ENCODE measurements at regions not wholly inside any gene's neighbourhood (a gene's known extent, or its start where the extent isn't known, plus 50 kb on each side); places are given as distances from the start of the nearest gene placed in this dataset.
"Not testable (repeated sequence)": the region's sequence is repeated elsewhere in the genome, so short reads cannot be mapped to it uniquely, and the experiment has no call there.

DNA sequence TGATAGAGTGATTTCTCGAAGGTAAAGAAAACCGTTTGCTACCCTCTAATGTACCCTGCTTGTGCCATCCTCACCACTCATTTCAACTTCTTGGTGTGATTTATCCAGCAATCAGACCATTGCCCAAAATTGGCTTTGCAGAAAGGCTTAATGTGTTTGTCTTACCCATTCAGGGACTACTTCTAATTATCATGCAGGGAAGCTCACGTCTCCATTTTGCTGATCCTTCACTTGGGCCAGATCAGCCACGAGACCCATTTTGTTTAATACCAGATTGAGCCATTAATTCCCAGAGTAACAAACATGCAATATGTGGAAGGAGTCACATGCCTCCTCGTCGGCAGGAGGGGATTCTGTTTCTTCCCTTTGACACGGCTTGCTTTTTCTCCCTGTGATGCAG lies 51.1 kb upstream of the CRY1 start:
- no peak for DNase-seq (ENCODE audit: low read depth)

DNA sequence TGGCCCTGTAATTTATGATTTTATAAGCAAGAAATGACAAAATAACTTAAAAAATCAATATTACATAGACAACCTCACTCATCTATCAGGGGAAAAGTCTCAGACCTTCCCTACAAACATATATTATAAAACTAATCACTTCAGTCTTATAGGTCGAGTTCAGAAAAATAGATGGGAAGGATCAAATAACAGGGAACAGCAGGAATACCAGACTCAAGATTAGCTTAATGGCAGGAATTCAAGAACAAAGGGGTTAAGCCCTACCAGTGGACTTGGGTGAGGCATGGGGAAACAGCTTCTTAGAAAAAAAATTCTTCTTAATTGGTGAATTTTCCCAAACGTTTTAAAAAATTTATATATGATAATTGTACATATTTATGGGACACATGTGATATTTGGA lies 51.6 kb upstream of the CRY1 start:
- DNase-seq (ENCODE audit: low read depth), result no peak

DNA sequence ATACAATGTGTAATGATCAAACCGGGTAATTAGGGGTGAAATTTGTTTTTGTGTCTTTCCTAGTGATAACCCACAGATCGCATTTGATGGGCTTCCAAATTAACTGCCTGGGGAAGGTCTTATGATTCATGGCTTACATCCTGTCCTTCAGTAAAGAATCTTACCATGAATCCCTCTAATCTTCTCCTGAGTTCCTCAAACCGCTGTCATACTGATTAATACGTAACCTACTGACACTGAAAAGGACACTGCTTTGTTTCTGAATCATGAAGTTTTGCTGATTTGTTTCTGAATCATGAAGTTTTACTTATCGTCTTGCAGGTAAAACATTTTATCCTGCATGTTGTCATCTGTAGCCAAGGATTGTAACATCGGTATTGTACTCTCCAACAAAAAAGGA lies 52.0 kb upstream of the CRY1 start:
- DNase-seq (ENCODE audit: low read depth), result no peak

DNA sequence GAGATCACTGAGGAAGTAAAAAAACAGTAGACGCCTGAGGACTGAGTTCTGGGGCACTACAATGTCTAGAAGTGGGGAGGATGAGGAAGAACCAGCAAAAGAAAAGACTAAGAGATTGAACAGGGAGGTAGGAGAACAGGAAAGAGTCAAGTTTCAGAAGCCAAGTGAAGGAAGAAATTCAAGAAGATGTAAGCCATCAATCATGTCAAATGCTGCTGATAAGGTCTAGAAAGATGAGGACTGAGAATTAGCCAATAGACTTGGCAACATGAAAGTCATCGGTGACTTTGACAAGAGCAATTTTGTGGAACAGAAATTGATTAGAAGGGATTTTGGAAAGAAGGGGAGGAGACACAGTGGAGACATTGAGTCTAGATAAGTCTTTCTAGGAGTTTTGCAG lies 54.8 kb upstream of the CRY1 start:
- DNase-seq (ENCODE audit: low read depth), result no peak

DNA sequence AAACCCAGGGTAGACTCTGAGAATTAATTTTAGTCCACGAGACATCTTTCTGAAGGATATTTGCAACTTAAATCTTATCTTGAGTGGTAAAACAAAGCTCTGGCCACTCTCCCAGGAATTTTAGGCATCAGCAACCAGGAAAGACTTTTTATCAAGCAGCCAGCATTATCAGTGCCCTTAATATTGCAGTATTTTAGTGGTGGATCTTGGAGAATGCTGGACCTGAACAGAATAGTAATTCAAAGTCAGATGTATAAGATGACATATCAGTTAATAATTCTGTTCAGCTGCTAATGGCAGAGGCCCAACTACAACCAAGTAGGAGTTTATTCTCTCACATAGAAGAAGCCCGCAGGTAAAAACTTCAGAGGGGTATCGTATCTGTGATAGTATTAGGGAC lies 59.0 kb upstream of the CRY1 start:
- DNase-seq (ENCODE audit: low read depth), result no peak

DNA sequence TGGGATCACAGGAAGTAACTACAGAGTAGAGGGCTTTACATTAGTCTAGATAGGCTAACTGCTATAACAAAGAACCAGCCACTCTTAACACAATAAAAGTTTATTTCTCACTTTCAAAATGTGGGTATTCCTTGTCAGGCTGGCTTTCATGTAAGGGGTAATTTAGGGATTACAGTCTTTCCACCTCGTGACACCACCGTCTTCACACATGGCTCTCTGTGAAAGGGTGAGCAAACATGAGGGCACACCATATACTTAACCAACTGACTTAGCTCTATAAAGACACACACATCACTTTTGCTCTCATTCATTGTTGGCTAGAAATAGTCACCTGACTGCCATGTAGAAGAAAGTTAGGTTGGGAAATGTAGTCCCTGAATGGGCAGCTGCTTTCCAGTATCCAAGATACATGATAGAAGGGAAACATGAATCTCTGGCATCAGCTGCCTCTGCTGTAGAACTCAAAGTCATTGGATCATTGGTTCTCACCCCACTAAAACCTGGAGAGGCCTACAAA lies 66.1 kb upstream of the CRY1 start:
- no peak for DNase-seq (ENCODE audit: low read depth)

DNA sequence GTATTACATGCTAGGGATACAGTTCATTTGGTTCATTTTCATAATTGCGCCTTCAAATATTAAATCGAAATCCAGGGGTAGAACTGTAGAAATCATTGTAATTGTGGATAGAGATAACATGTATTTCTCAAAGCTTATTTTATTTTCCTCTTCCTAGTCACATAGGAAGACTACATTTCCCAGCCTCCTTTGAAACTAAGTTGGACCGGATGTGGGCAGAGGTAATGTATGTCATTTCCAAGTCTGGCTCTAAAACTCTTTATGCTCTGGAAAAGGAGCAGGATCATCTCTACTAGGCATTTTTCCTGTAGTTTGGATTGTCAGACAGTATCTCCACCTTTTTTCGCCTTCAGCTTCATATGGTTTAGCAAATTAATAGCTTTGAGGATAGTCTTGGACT lies 70.1 kb upstream of the CRY1 start:
- no peak for DNase-seq (ENCODE audit: low read depth)

DNA sequence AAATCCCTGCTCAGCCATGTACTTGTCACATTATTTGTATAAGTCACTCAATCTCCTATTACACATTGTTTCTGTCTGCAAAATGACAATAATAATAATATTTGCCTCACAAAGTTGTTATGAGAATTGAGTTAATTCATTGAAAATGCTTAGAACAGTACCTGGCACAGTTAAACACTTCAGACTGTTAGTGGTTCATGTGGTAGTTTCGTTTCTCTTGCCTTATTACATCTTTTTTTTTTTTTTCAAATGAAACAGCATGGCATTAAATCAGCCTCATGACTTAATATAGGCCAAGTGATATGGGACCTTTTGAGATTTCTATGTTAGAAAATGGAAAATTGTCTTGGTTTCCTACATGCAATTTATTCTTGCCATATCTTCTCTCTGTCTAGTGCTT lies 71.0 kb upstream of the CRY1 start:
- no peak for DNase-seq (ENCODE audit: low read depth)

DNA sequence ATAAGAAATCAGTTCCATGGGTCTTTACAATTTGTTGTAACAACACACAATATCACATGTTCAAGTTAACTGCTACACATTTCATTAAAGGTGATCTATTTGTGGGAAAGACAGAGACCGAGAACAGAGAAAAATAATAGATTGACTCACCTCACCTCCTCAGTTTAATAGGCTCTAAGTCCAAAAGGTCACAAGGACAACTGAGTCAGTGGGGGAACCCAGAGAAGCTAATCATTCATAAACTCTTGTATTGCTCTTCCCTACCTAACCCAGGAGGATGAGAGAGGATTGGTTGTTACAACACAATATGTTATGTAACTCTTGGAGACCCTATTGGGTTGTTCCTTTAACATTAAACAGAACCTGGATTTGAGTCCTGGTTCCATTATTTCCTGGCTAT lies 72.2 kb upstream of the CRY1 start:
- DNase-seq (ENCODE audit: low read depth), result no peak

DNA sequence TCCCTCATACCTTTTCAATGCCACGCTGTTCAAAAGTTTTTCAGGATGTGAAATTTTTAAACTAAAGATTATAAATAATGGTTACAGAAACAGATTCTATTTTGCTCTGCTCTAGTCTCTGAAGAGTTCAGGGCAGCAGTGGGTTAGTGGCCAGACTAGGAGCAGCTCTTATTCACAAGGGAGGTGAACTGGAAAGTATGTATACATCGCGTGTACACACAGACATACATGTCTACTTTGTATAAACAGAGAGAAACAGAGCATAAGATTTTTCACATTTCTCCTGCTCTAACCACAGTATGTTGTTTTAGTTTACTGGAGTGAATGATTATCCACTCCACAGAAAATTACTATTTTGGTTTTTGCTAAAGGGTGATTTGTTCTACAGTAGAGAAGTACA lies 74.4 kb upstream of the CRY1 start:
- no peak for DNase-seq (ENCODE audit: low read depth)

DNA sequence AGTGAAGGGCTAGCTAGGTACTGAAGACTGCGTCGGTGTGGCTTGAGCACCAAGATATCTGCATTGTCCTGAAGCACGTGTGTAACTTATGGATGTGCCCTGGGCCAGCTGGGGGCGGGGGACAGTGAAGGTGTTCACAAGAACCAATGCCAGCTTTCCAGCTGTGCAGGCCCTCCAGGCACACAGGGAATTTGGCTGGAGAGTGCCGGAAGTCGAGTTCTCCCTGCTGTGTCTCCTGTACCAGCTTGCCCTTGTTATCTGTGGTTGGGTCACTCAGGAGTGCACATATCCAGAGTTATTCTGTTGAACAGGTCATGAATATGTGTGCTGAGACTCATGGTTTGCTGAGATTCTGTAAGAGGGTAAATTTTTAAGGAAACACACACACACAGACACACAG lies 75.9 kb upstream of the CRY1 start:
- DNase-seq (ENCODE audit: low read depth), result no peak

DNA sequence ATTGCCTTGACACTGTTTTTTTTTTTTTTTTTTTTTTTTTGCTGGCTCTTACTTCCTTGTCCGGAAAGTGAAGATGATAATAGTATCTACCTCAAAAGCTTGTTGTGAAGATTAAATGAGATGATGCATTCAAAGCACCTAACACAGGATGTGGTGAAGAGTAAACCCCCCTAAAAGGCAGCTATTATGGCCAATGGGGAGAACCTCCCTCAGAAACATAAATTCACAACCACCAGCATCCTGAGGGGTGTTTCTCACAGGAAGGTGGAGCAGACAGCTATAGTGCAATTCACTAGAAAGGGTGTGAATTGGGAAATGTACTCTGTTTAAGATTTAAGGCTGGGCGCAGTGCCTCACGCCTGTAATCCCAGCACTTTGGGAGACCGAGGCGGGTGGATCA lies 85.4 kb upstream of the CRY1 start:
- DNase-seq (ENCODE audit: low read depth), result no peak

DNA sequence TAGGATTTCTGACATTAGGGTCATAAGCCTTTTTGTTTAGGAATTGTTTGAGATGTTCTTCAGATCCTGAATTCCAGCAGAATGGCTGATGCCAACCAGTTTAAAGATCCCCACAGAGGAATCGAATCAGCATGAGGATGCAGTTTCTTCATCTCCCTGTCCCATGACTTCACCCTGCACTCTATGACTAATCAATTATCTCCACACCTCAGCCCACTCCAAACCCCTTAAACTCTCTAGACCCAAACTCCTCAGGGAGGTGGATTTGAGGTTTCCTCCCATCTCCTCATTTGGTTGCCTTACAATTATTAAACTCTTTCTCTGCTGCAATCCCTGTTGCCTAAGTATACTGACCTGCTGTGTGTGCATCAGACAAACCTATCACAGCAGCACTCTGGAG lies 86.5 kb upstream of the CRY1 start:
- no peak for DNase-seq (ENCODE audit: low read depth)

DNA sequence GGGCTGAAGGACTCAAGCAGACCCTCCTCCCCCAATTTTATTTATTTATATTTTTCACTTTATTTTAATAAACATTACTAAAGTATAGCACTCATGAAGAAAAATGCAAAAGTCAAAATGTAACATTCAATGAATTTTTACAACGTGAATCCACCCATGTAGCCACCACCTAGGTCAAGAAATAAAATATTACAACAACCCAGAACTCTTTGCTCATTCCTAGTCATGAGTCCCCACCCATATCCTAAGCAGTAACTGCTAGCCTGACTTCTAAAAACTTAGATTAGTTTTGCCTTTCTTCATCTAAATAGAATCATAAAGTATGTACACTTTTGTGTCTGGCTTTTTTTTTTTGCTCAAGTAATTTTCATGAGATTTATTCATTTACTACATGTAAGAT lies 86.9 kb upstream of the CRY1 start:
- DNase-seq (ENCODE audit: low read depth), result no peak

DNA sequence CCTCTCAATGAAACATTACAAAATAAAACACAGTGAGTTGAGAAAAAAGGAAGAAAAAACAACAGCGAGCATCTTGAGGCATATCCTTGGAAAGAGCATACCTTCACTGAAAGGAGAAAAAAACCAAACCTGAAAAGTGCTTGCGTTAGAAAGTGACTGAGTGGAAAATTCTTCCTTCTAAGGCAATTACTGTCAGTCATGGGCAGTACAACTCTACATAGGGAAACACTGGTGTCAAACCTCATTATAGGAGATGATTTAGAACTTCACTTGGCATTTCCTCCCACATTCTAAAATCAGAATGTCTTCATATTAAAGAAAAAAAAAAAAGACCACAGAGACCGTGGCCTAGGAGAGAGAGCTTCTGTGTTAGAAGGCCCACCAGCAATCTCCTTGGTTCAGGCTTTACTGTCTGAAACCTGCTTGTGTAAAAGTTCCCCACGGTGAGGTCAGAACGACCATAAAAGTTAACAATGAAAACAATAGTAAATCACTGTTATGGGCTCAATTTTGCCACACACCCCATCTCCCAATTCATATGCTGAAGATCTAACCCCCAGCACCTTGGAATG lies 91.1 kb upstream of the CRY1 start:
- no peak for DNase-seq (ENCODE audit: low read depth)

DNA sequence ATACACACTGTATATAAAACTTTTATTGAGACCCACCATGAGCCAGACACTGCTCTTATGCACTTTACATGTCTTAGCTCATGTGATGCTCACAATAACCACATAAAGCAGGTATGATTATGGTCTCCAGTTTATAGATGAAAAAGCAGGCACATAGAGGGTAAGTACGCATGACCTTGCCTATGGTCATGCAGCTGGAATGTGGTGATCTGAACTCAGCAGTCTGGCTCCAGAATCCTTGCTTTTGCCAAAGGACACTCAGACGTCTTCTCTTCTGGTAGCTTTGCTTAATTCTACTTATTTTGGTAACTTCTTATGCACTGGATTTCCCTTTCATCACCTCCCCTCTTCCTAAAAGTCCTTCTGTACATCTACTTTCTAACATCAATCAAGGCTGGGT lies 103.3 kb upstream of the CRY1 start:
- DNase-seq (ENCODE audit: low read depth), result no peak

DNA sequence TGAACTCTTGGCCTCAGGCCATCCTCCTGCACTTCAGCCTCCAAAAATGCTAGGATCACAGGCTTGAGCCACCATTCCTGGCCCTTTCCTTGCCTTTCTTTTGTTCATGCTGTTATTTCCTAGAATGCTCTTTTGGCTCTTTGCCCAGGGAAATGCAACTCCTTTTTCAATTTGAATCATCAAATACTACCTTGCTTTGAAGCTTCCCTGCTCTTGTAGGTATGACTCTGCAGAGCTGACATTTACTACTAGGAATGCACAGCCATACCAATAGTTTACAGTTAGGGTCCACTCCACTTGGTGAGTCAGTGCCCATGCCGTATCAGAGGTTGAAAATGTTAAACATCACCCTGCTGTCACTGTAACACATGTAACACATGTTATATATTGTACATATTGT lies 107.0 kb upstream of the CRY1 start:
- no peak for DNase-seq (ENCODE audit: low read depth)

DNA sequence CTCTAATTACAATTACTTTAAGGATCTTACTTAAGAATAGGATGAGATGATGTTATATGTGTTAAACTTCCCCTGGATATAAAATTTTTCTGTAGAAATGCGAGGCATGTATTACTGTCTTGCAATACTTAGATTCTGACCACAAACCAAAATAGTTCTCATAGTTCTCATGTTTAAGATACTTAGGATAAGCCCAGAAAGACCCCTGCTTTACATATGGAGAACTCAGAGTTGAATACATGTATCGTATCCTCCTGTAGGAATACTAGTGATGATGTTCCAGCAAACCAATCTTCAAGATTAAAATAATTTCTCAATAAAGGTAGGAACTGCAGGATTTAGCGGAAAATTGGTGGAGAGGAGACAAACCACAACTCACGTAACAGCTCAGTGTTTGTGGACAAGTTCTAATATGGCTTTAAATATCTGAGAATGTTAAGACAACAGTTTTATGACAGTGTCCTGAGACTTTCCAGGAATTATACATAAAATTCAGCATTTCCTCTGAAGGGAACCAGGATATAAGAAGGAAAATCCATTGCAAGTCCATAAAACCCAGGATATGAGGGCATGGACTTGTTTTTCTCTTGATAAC lies 114.7 kb upstream of the CRY1 start:
- DNase-seq (ENCODE audit: low read depth), result no peak

DNA sequence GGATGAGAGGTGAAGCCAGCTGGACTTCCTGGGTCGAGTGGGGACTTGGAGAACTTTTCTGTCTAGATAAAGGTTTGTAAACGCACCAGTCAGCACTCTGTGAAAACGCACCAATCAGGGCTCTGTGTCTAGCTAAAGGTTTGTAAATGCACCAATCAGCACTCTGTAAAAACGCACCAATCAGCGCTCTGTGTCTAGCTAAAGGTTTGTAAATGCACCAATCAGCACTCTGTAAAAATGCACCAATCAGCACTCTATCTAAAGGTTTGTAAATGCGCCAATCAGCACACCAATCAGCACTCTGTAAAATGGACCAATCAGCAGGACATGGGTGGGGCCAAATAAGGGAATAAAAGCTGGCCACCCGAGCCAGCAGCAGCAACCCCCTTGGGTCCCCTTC lies 116.4 kb upstream of the CRY1 start:
- DNase-seq (ENCODE audit: low read depth), result not testable (repeated sequence)

DNA sequence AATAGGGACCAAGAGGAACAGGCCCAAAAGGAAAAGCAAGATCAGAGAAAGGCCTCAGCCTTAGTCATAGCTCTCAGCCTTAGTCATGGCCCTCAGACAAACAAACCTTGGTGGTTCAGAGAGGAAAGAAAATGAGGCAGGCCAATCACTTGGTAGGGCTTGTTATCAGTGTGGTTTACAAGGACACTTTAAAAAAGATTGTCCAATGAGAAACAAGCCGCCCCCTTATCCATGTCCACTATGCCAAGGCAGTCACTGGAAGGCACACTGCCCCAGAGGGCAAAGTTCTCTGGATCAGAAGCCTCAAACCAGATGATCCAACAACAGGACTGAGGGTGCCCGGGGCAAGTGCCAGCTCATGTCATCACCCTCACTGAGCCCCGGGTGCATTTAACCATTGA lies 121.0 kb upstream of the CRY1 start:
- not testable (repeated sequence) for DNase-seq (ENCODE audit: low read depth)

DNA sequence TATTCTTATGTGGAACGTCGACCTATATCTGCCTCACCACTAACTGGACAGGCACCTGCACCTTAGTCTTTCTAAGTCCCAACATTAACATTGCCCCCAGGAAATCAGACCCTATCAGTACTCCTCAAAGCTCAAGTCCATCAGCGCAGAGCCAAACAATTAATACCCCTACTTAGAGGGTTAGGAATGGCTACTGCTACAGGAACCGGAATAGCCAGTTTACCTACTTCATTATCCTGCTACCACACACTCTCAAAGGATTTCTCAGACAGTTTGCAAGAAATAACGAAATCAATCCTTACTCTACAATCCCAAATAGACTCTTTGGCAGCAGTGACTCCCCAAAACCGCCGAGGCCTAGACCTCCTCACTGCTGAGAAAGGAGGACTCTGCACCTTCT lies 123.1 kb upstream of the CRY1 start:
- DNase-seq (ENCODE audit: low read depth), result not testable (repeated sequence)

DNA sequence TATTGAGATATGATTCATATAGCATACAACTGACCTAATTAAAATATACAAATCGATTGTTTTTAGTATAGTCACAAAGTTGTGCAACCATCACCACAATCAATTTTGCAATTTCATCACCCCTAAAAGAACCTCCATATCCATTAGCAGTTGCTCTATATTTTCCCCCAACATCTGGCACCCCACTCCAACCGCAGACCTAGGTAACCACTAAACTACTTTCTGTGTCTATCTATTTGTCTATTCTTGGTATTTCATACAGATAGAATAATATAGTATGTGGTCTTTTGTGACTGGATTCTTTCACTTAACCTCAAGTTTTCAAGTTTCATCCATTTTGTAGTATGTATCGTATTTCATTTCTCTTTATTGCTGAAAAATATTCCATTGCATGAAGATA lies 126.0 kb upstream of the CRY1 start:
- no peak for DNase-seq (ENCODE audit: low read depth)

DNA sequence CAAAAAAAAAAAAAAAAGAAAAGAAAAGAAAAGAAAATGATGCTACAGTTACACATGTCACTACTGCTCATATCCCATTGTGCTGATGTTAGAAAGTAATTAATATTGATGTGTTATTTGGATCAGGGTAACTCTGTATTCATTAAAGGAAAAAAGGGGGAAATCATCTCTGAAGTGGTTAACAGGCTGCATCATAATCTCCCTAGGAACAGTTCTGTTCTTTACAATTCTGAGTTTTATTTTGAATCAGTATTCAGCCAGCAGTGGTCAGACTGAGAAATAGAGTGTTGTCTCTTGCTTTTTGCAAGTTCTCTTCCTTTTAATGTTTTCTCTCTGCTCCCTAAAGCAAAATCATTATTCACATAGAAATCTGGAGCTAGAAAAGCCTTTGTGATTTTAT lies 128.6 kb upstream of the CRY1 start:
- DNase-seq (ENCODE audit: low read depth), result no peak

DNA sequence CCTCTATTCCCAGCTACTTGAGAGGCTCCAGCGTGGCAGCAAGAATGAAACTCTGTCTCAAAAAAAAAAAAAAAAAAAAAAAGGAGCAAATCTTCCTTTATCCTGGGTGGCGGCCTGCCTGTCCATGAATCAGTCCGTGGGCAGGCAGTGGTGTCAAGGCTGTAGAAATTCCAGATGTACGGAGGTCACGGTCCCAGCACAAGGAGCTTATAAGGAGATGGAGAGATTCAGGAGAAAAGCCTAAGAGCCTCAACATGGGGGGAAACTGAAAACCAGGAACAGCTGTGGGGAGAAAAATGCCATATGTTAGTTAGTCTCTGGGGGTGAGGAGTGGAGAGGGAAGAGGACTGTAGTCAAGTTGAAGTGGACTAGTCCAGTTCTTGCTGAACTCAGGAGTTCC lies 130.5 kb upstream of the CRY1 start:
- DNase-seq (ENCODE audit: low read depth), result no peak

DNA sequence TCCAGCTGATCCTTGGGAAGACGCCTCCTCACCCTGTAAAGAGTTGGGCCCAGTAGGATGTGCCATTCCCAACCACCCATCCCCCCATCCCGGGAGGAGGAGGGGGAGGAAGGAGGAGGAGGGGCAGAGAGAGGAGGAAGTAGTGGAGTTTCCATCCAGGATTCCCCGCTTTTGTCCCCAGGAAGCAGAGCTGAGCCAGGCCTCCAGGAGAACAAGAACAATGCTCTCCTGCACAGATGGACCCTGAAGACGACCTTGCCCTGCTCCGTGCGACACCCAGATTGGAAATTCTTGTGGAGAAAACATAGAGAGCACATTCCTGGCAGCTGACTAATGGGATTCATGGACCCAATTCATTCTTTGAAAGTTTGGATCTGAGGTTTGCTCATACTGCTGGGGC lies 132.3 kb upstream of the CRY1 start:
- no peak for DNase-seq (ENCODE audit: low read depth)

Data from stimulated activated CD8-positive, alpha-beta memory T cell treated with anti-CD3 and anti-CD28 coated beads, Interleukin-15, amount 100 ng/mL, for 24 hours (primary cell).